Neural crest cell (in vitro differentiated cells): ENCODE measurements at regions not wholly inside any gene's neighbourhood (a gene's known extent, or its start where the extent isn't known, plus 50 kb on each side); places are given as distances from the start of the nearest gene placed in this dataset.
"Not testable (repeated sequence)": the region's sequence is repeated elsewhere in the genome, so short reads cannot be mapped to it uniquely, and the experiment has no call there.

Source experiments
- DNase-seq: peaks from one replicate; pipeline ENCODE4 v3.0.0; 2021; ENCODE audit warnings: low read depth, mixed read lengths, low spot score
- H3K27ac Mint-ChIP-seq: one replicate; pipeline ENCODE4 v1.8.0; 2021; ENCODE audit warnings: mild to moderate bottlenecking, mixed read lengths; ENCODE audit not compliant: unreplicated experiment
- H3K27me3 Mint-ChIP-seq: 2 replicates; pipeline ENCODE4 v1.8.0; 2021; ENCODE audit warnings: low read depth, mild to moderate bottlenecking, mixed read lengths
- H3K36me3 Mint-ChIP-seq: 2 replicates; pipeline ENCODE4 v1.8.0; 2021; ENCODE audit warnings: low read depth, mild to moderate bottlenecking, mixed read lengths
- H3K4me1 Mint-ChIP-seq: 2 replicates; pipeline ENCODE4 v1.8.0; 2021; ENCODE audit warnings: mixed read lengths
- H3K4me3 Mint-ChIP-seq: one replicate; pipeline ENCODE4 v1.8.0; 2021; ENCODE audit warnings: mild to moderate bottlenecking, mixed read lengths
- H3K9me3 Mint-ChIP-seq: 2 replicates; pipeline ENCODE4 v1.8.0; 2021; ENCODE audit warnings: mixed read lengths
- CTCF ChIP-seq: fragments of 200-600 bp; sonication (generic); conservative IDR thresholded peaks from 2 replicates; pipeline ENCODE4 v1.5.0; 2021; ENCODE audit warnings: antibody characterized with exemption, mild to moderate bottlenecking

DNA sequence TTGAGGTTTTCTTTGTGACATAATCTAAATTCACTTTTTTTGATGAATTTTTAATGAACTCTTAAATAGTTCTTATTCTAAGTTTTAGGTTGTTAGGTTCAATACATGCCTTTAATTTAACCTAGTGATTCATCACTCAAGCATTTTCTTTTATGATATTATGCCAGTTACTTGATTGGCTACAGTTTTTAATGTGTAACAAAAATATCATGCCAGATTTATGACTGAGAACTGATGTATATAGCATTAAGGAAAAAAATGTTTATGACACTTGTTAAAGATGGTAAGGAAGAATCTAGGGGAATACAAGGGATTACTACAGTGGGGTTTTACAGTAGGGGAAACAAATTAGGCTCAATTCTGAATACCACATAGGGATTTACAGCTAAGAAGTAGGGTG, 103.1 kb downstream of the VGLL3 start:
- Mint-ChIP-seq H3K27me3 (no peaks in the 10 kb centered on the region), H3K9me3 (peaks cover 10% of the 10 kb centered on the region), H3K4me3 (no peak overlapping the region), H3K36me3 (peaks cover 4% of the 10 kb centered on the region), H3K4me1 (peaks cover 9% of the 10 kb centered on the region), H3K27ac (no peak overlapping the region)
- no peak for TF ChIP-seq CTCF
- DNase-seq = no peak

- H3K9me3 Mint-ChIP-seq = peaks cover 6% of the 10 kb centered on the region
- peaks cover 5% of the 10 kb centered on the region for H3K4me1 Mint-ChIP-seq
- DNase-seq = no peak
- no peak for TF ChIP-seq CTCF
- H3K27ac Mint-ChIP-seq = no peak overlapping the region
- H3K36me3 Mint-ChIP-seq = peaks cover 2% of the 10 kb centered on the region
- no peak overlapping the region for H3K4me3 Mint-ChIP-seq
- no peaks in the 10 kb centered on the region for H3K27me3 Mint-ChIP-seq
Observed at GRCh38 chr3:86880066-86880465, 110.9 kb downstream of the VGLL3 start.

GRCh38 chr3:86876504-86877181, 114.3 kb downstream of the VGLL3 start:
- H3K27ac Mint-ChIP-seq, H3K4me3 Mint-ChIP-seq: not testable (repeated sequence)
- H3K9me3 Mint-ChIP-seq = peaks cover 24% of the 10 kb centered on the region

GRCh38 chr3:86874790-86875189, 116.2 kb downstream of the VGLL3 start:
- not testable (repeated sequence) for H3K4me3 Mint-ChIP-seq, DNase-seq, H3K27me3 Mint-ChIP-seq
- H3K9me3 Mint-ChIP-seq = peaks cover 25% of the 10 kb centered on the region
- peaks cover 14% of the 10 kb centered on the region for H3K36me3 Mint-ChIP-seq
- H3K4me1 Mint-ChIP-seq = peaks cover 14% of the 10 kb centered on the region
- peak overlapping the region; percentile 37 for H3K27ac Mint-ChIP-seq

More at GRCh38 chr3:86876504-86877181, 114.3 kb downstream of the VGLL3 start:
- peaks cover 13% of the 10 kb centered on the region for H3K36me3 Mint-ChIP-seq
- peaks cover 14% of the 10 kb centered on the region for H3K4me1 Mint-ChIP-seq
- DNase-seq, H3K27me3 Mint-ChIP-seq: not testable (repeated sequence)

GRCh38 chr3:86869566-86869965, 121.4 kb downstream of the VGLL3 start:
- no peaks in the 10 kb centered on the region for H3K27me3 Mint-ChIP-seq
- peaks cover 15% of the 10 kb centered on the region for H3K4me1 Mint-ChIP-seq
- peak overlapping the region; percentile 46 for H3K27ac Mint-ChIP-seq
- peak; percentile 5 for DNase-seq
- no peak for TF ChIP-seq CTCF
- peaks cover 19% of the 10 kb centered on the region for H3K9me3 Mint-ChIP-seq
- no peak overlapping the region for H3K4me3 Mint-ChIP-seq
- H3K36me3 Mint-ChIP-seq = peaks cover 9% of the 10 kb centered on the region

DNA sequence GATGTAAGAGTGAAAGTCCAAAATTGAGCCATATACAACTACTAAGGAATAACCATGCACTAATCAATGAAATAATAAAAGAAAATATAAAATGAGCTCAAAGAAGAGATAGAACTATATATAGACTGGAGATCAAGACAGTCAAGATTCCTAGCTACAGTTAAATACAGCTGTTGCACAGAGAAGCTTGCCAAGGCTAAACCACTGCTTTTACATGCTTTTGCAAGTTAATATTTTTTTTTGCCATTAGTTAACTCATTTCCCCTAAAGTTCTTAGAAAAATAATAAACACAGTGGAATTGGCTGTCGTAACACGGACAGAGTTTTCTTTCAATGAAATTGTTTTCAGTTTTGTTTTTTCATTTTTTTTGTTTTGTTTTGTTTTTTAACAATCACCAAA, 123.0 kb downstream of the VGLL3 start:
- no peak overlapping the region for H3K4me3 Mint-ChIP-seq
- no peak for TF ChIP-seq CTCF
- DNase-seq = no peak
- peaks cover 6% of the 10 kb centered on the region for H3K4me1 Mint-ChIP-seq
- no peaks in the 10 kb centered on the region for H3K27me3 Mint-ChIP-seq
- H3K36me3 Mint-ChIP-seq = peaks cover 4% of the 10 kb centered on the region
- no peak overlapping the region for H3K27ac Mint-ChIP-seq
- peaks cover 12% of the 10 kb centered on the region for H3K9me3 Mint-ChIP-seq
